ENCODE measurements at regions not wholly inside any gene's neighbourhood (a gene's known extent, or its start where the extent isn't known, plus 50 kb on each side); places are given as distances from the start of the nearest gene placed in this dataset.
A peak's percentile ranks its signal among the peaks of the same experiment; 100 is the strongest.

DNA sequence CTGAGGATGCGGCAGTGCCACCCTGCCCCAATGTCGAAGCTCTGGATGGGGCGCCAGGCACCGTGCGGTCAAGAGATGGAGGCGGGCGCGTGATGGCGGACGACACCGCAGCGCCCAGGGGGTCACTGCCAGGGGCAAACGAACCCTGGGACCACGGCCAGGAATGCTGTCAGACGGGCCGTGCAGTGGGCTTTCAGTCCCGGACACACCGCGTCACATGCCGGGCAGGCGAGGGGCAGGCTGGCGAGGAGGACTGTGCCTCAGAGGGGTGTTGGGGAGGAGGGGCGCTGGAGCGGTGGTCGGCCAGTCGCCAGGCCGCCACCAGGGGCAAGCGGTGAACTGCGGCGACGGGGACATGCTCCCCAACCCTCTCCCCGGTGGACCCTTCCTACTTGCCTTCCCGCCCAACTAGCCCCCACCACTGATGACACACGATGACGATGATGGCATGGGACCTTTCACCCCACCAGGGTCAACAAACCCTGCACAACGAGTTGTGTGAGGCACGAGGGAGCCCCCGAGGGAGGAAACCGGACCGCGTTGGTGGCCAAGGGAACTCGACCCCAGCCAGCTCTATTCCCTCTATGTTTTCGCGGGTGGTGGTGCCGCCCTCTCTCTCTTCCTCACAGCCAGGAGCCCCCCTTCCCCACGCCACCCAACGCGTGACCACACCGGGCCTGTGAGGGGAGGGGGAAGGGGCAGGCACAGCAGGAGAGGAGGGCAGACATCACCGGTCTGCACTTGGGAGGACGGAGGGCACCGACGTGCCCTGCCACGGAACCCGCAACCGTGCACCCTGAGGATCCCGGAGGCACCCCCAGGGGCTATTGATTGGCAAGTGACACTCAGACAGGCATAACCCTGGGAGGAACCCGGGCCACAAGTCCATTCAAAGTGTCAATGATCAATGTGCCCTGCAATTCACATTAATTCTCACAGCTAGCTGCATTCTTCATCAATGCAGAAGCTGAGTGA is 1960.9 kb upstream of the DEFB115 start:
- no peak for DNase-seq (ENCODE audit: low read depth)
- TF ChIP-seq, protein P1, sequence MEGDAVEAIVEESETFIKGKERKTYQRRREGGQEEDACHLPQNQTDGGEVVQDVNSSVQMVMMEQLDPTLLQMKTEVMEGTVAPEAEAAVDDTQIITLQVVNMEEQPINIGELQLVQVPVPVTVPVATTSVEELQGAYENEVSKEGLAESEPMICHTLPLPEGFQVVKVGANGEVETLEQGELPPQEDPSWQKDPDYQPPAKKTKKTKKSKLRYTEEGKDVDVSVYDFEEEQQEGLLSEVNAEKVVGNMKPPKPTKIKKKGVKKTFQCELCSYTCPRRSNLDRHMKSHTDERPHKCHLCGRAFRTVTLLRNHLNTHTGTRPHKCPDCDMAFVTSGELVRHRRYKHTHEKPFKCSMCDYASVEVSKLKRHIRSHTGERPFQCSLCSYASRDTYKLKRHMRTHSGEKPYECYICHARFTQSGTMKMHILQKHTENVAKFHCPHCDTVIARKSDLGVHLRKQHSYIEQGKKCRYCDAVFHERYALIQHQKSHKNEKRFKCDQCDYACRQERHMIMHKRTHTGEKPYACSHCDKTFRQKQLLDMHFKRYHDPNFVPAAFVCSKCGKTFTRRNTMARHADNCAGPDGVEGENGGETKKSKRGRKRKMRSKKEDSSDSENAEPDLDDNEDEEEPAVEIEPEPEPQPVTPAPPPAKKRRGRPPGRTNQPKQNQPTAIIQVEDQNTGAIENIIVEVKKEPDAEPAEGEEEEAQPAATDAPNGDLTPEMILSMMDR (IDR thresholded peaks at IDR 0.05; ENCODE audit: insufficient read depth, low read depth, low read length) = no peak
- H3K4me3 ChIP-seq (ENCODE audit: low read depth, low read length) = no peak overlapping the region

DNA sequence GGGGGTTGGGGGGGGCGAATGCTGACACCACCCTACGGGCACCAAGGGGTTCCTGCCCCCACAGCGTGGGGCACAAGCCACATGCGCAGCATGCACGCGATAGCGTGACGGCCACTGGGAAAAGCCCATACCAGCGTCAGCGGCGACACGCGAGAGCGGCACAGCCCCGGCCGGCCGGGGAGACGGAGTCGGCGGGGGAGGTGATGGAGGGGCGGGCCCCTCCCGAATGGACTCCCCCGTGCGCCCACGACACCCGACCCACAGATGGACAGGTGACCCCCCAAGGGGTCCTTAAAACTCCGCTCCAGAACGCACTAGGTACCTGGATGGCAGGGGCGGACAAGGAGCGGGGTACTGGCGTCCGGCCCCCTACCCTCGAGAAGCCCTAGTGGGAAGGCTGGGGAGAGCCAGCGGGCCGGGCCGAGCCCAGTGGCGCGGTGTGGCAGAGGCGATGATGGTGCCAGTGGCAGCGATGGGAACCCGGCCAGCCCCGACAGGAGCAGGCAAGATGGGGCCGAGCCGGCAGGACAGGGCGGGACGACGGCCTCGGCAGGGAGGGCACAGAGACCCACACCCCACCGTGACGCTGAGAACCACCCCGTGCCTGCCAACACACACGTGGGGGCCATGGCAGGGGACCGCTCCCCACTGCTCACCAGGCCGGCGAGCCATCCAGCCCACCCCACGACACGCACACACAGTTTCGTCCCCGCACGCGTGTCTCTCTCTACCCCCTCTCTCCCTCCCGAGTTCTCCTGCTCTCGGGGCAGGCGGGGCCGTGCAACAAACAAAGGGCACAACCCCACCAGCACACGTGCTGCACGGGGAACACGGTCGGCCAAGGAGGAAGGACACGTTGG is 1959.8 kb upstream of the DEFB115 start:
- H3K4me3 ChIP-seq (ENCODE audit: low read depth, low read length) = no peak overlapping the region
- TF ChIP-seq, protein P1 (IDR thresholded peaks at IDR 0.05; ENCODE audit: insufficient read depth, low read depth, low read length) = no peak
- no peak for DNase-seq (ENCODE audit: low read depth)

DNA sequence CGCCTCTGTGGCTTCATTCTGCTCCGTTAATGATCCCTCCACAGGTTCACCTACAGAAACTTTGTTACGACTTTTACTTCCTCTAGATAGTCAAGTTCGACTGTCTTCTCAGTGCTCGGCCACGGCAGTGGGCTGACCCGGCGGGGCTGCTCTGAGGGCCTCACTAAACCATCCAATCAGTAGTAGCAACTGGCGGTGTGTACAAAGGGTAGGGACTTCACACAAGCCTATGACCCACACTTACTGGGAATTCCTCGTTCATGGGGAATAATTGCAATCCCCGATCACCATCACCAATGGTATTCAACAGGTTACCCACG is 1959.2 kb upstream of the DEFB115 start:
- TF ChIP-seq, protein P1 (IDR thresholded peaks at IDR 0.05; ENCODE audit: insufficient read depth, low read depth, low read length) = no peak
- no peak overlapping the region for H3K4me3 ChIP-seq (ENCODE audit: low read depth, low read length)

DNA sequence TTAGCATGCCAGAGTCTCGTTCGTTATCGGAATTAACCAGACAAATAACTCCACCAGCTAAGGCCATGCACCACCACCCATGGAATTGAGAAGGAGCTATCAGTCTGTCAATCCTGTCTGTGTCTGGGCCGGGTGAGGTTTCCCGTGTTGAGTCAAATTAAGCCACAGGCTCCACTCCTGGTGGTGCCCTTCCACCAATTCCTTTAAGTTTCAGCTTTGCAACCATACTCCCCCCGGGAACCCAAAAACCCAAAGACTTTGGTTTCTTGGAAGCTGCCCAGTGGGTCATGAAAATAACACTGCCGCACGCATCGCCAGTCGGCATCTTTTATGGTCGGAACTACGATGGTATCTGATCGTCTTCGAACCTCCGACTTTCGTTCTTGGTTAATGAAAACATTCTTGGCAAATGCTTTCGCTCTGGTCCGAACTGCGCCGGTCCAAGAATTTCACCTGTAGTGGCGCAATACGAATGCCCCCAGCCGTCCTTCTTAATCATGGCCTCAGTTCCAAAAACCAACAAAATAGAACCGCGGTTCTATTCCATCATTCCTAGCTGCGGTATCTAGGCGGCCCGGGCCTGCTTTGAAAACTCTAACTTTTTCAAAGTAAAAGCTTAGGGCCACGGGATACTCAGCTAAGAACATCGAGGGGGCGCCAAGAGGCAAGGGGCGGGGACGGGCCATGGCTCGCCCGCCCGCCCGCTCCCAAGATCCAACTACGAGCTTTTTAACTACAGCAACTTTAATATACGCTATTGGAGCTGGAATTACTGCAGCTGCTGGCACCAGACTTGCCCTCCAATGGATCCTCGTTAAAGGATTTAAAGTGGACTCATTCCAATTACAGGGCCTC is 1958.5 kb upstream of the DEFB115 start:
- no peak overlapping the region for H3K4me3 ChIP-seq (ENCODE audit: low read depth, low read length)
- peak; percentile 44 for DNase-seq (ENCODE audit: low read depth)
- TF ChIP-seq, protein P1 (IDR thresholded peaks at IDR 0.05; ENCODE audit: insufficient read depth, low read depth, low read length) = no peak

More for the DNA sequence above, 1959.2 kb upstream of the DEFB115 start:
- no peak for DNase-seq (ENCODE audit: low read depth)

DNA sequence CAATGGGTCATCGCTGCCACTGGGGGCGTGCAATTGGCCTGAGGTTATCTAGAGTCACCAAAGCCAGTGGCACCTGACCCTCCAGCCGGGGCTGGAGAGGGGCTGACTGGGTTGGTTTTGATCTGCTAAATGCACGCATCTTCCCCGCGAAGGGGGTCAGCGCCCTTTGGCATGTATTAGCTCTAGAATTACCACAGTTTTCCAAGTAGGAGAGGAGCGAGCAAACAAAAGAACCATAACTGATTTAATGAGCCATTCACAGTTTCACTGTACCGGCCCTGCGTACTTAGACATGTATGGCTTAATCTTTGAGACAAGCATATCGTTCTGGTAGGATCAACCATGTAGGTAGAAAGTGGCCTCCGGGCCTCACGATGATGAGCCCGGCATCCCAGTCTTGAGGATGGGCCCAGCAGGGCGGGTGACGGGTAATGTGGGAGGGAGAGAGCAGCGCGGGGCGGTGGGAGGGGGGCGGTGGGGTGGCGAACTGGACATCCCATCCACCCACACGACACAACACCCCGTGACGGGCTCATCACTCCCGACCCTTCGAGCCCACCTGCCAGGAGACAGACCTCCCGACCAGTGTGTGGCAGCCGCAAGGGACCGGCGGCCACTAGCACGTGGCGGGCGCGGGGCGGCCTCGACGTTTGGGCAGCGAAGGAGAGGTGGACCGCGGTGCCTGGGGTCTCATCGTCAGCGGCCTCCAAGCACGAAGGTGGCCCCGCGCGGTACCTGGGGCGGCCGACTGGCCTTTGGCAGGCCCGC is 1957.5 kb upstream of the DEFB115 start:
- DNase-seq (ENCODE audit: low read depth) = no peak
- no peak overlapping the region for H3K4me3 ChIP-seq (ENCODE audit: low read depth, low read length)
- TF ChIP-seq, protein P1 (IDR thresholded peaks at IDR 0.05; ENCODE audit: insufficient read depth, low read depth, low read length) = no peak

All from fibroblast of villous mesenchyme (primary cell).